ENCODE measurements at regions not wholly inside any gene's neighbourhood (a gene's known extent, or its start where the extent isn't known, plus 50 kb on each side); places are given as distances from the start of the nearest gene placed in this dataset.
A peak's percentile ranks its signal among the peaks of the same experiment; 100 is the strongest.

GRCh38 chr9:88044200-88044599 lies 69.9 kb upstream of the CDK20 start:
- in situ Hi-C loops (cut with MboI; ENCODE audit: low pct_unique_long_range_greater_than_20kb, low sequenced_read_pairs, unreplicated experiment) = no loop called here
- no peak for TF ChIP-seq CTCF (IDR thresholded peaks at IDR 0.05; ENCODE audit: extremely low read depth, insufficient read depth, missing control alignments)
- no peak for DNase-seq (ENCODE audit: low spot score)

- no peak for TF ChIP-seq CTCF (IDR thresholded peaks at IDR 0.05; ENCODE audit: extremely low read depth, insufficient read depth, missing control alignments)
- no peak for DNase-seq (ENCODE audit: low spot score)
- in situ Hi-C loops (cut with MboI; ENCODE audit: low pct_unique_long_range_greater_than_20kb, low sequenced_read_pairs, unreplicated experiment) = no loop called here
Observed at GRCh38 chr9:88043647-88044046, 69.3 kb upstream of the CDK20 start.

GRCh38 chr9:88041447-88041846 lies 67.1 kb upstream of the CDK20 start:
- in situ Hi-C loops (cut with MboI; ENCODE audit: low pct_unique_long_range_greater_than_20kb, low sequenced_read_pairs, unreplicated experiment) = no loop called here
- peak; percentile 12 for TF ChIP-seq CTCF (IDR thresholded peaks at IDR 0.05; ENCODE audit: extremely low read depth, insufficient read depth, missing control alignments)
- DNase-seq (ENCODE audit: low spot score) = no peak

GRCh38 chr9:88037285-88037845 lies 63.0 kb upstream of the CDK20 start:
- in situ Hi-C loops (cut with MboI; ENCODE audit: low pct_unique_long_range_greater_than_20kb, low sequenced_read_pairs, unreplicated experiment) = no loop called here
- TF ChIP-seq CTCF (IDR thresholded peaks at IDR 0.05; ENCODE audit: extremely low read depth, insufficient read depth, missing control alignments) = no peak
- DNase-seq (ENCODE audit: low spot score) = no peak

GRCh38 chr9:88034964-88035363 lies 60.6 kb upstream of the CDK20 start:
- in situ Hi-C loops (cut with MboI; ENCODE audit: low pct_unique_long_range_greater_than_20kb, low sequenced_read_pairs, unreplicated experiment) = no loop called here
- no peak for TF ChIP-seq CTCF (IDR thresholded peaks at IDR 0.05; ENCODE audit: extremely low read depth, insufficient read depth, missing control alignments)
- DNase-seq (ENCODE audit: low spot score) = no peak

GRCh38 chr9:88033359-88033702 lies 59.0 kb upstream of the CDK20 start:
- DNase-seq (ENCODE audit: low spot score) = no peak
- TF ChIP-seq CTCF (IDR thresholded peaks at IDR 0.05; ENCODE audit: extremely low read depth, insufficient read depth, missing control alignments) = no peak
- in situ Hi-C loops (cut with MboI; ENCODE audit: low pct_unique_long_range_greater_than_20kb, low sequenced_read_pairs, unreplicated experiment) = no loop called here

GRCh38 chr9:88028338-88028737 lies 54.0 kb upstream of the CDK20 start:
- in situ Hi-C loops (cut with MboI; ENCODE audit: low pct_unique_long_range_greater_than_20kb, low sequenced_read_pairs, unreplicated experiment) = no loop called here
- DNase-seq (ENCODE audit: low spot score) = no peak
- no peak for TF ChIP-seq CTCF (IDR thresholded peaks at IDR 0.05; ENCODE audit: extremely low read depth, insufficient read depth, missing control alignments)

Data from GM13977 (cell line).